ENCODE measurements at regions not wholly inside any gene's neighbourhood (a gene's known extent, or its start where the extent isn't known, plus 50 kb on each side); places are given as distances from the start of the nearest gene placed in this dataset.
A peak's percentile ranks its signal among the peaks of the same experiment; 100 is the strongest.
"Not testable (repeated sequence)": the region's sequence is repeated elsewhere in the genome, so short reads cannot be mapped to it uniquely, and the experiment has no call there.

DNA sequence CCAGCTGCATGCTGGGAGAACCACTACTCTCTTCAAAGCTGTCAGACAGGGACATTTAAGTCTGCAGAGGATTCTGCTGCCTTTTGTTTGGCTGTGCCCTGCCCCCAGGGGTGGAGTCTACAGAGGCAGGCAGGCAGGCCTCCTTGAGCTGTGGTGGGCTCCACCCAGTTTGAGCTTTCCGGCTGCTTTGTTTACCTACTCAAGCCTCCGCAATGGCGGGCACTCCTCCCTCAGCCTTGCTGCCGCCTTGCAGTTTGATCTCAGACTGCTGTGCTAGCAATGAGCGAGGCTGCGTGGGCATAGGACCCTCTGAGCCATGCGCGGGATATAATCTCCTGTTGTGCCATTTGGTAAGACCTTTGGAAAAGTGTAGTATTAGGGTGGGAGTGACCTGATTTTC is 581.1 kb upstream of the LCORL start:
- not testable (repeated sequence) for DNase-seq

DNA sequence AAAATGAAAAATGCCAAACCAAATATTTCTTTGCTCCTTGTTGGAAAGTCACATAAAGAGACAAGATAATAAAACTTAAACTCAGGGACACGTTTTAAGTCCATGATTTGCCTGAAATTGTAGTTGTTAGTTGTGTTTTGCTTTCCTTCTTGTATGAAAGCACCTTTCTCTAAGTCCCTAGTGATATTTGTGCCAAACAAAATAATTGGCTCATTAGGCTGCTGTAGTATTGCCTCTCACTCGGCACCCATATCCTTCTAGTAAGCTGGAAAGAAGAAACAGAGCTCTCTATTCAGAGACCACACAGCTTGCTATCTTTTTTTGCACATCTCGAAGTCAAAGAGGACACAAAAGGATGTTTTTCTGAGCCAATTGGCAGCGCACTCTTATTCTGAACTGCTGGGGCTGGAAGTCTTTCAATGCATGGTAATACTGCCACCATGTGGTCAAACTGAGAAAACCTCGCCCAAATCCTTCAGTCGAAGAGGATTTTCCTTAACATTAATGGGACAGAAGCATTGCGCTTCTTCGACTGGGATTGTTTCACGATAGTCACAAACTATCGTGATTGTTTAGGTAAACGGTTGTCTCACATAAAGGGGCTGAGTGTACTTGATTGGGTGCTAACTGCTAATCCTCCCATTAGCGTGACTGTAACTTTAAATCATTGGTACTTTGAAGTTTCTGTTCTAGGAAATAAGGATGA is 571.9 kb upstream of the LCORL start:
- peak; percentile 84 for DNase-seq

DNA sequence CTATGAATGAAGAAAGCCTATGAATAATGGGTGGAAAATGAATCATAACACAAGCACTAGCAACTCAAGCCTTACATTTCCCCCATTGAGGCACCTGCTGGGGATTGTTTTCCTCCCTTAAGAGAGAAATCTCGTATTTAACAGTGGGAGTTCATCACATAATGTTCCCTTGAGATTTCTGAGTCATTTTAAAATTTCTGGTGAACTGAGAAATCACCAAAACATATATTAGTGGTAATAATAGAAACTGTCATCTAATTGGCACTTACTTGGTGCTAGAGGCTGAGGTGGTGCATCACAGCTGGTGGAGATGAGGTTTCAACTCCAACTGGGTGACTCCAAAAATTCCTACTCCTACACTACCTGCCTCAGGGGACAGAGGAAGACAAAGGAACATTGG is 561.3 kb upstream of the LCORL start:
- DNase-seq = no peak

DNA sequence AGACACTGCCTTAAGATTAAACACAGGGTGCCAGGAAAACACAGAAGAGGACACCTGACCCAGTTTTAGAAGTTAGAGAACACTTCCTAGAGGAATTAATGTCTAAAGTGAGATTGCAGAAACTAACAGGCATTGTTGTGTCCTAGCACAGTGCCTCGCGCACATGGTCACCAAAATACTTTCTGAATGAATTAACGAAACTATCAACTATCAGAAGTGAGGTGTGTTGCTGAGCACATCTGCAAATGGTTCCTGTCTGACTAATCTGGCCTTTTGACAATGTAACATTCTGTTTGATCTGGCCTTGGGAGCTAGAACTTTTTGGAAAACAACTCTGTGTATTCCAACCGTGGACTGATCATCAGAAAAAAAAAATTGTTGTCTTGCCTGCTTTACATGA is 556.8 kb upstream of the LCORL start:
- DNase-seq = no peak

DNA sequence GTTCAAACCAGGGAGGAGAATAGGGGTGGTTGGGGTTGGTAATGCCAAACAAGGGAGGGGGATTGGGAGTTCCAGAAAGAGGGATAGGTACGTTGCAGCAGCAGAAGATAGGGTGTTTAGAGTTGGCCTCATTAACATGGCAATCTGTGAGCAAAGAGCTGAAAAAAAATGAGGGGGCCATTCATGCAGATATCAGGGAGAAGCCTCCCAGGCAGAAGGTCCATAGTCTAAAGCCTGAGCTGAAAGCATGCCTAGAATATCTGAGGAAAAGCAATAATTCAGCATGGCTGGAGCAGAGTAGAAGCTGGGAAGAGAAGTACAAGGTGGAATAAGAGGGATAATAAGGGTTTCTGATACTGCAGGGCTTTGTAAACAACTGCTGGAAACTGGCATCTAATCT is 550.9 kb upstream of the LCORL start:
- no peak for DNase-seq

DNA sequence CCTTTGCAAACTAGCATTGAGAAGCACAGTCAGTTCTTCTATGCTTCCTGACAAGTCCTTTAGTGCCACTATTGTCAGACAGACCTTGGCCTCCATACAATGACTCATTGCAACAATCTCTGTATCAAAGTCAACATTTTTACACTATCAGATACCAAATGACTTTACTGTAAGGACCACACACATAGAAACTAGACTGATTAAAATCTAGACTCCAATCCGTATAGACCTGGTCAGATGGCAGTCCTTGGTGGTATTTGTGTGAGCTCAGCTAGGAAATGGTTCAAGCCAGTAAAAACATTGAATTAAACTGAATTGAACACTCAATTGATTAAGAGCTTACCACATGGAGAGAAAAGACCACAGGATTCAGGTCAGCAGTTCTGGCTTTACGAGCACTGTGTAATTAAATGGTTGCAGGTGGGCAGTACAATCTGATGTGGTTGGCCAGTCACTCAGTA is 549.8 kb upstream of the LCORL start:
- DNase-seq = no peak

DNA sequence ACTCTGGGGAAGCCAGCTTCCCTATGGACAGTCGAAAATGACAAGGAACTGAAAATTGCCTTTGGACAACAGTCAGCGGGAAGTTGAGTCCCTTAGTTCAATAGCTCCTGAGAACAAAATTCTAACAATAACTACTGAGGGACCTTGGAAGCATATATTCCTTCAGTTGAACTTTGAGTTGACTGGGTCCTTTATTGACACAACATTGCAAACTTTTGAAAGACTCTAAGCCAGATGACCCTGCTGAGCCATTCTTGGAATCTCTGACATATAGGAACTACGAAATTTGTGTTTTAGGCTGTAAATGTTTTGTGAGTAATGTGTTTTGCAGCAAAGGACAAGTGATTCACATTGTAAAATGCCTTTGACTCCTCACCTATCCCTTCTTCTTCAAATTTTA is 548.8 kb upstream of the LCORL start:
- no peak for DNase-seq

DNA sequence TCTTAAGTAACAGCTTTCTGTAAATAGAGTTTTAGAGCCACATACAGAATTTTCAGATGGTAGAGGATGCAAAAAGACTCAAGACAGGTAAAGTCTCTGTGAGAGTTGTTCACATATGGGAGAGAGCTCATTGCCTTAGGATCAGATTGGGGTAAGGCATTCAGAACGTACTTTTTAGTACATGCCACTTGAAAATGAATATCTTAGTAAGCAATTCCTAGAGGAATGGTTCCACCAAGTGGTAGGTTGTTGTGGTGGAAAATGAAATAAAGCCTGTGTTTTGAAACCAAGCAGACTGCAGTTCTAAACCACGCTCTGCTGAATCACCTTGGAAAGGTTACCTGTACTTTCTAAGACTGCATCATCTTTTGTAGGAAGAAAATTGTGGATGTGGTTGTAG is 547.0 kb upstream of the LCORL start:
- peak; percentile 8 for DNase-seq

DNA sequence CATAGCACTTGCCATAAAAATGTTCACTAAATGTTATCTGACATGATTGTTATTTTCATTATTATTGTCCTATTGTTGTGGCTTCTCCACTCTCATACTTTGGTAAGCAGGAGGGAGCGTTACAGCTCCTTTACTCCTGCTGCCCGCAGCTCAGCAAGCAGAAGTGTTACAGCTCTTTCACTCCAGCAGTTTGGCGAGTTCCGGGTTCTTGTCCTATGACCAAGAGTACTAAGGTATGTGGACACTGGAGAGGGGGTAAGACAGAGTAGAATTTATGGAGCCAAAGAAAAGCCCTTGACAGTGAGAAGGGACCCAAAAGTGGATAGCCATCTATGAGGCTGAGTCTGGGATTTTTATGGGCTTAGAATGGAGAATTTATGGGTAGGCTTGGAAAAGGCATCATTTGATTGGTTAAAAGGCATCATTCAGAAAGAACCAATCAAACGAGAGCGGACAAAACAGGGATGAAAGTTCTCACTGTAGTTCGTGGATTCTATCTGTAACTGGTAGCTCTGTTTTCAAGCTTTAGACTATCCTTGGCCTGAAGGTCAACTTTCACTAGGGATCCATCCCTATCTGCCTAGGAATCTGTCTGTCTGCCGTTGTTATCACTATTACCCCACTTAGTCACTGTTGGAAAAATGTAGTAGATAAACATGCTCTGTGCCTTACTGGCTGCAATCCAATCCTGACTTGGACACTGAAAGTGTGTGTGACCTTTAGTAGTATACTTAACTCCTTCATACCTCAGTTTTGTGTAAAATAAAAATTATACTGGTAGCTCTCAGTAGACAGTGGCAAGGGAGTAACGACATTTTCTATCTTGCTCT is 545.6 kb upstream of the LCORL start:
- no peak for DNase-seq

DNA sequence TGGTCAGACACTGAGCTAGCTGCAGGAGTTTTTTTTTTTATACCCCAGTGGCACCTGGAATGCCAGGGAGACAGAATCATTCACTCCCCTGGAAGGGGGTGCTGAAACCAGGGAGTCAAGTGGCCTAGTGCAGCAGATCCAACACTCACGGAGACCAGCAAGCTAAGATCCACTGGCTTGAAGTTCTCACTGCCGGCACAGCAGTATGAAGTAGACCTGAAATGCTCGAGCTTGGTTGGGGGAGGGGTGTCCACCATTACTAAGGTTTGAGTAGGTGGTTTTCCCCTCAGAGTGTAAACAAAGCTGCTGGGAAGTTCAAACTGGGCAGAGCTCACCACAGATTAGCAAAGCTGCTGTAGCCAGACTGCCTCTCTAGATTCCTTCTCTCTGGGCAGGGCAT is 537.9 kb upstream of the LCORL start:
- no peak for DNase-seq

DNA sequence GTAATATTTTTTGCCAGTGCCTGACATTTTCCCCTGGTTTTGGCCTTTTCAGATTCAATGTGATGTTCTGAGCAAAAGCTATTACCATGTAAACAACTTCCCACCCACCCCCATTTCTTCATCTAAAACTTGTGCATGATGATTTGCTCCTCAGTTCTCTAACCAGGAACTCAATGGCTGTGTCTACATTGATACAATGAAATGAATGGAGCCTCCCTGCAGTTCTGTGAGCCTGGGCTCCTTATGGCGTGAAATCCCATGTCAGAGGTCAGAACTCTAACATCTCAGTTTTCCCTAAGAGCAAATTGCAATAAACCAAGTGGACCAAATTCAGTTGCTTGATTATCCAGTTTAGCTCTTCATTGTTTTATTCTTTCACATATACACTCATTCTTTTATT is 534.8 kb upstream of the LCORL start:
- DNase-seq = no peak

DNA sequence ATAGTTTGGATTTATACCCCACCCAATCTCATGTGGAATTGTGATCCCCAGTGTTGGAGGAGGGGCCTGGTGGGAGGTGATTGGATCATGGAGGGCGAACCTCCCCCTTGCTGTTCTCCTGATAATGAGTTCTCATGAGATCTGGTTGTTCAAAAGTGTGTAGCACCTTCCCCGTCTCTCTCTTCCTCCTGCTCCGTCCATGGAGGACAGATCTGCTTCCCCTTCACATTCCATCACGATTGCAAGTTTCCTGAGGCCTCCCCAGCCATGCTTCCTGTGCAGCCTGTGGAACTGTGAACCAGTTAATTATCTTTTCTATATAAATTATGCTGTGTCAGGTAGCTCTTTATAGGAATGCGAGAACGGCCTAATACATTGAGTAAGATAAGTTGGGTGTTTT is 518.8 kb upstream of the LCORL start:
- DNase-seq = no peak

DNA sequence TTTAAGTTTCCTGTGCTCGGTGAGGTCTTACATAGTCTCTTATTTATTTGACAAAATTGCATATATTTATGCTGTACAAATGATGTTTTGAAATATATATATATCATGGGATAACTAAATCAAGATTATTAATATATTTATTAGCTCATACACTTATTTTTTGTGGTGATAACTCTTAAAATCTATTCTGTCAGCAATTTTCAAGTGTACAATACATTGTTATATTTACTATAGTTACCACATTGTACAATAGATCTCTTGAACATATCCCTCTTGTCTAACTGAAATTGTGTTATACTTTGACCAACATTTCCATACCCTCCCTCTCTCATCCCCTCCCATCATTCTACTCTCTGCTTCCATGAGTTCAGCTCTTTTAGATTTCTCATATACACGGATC is 516.6 kb upstream of the LCORL start:
- DNase-seq = no peak

DNA sequence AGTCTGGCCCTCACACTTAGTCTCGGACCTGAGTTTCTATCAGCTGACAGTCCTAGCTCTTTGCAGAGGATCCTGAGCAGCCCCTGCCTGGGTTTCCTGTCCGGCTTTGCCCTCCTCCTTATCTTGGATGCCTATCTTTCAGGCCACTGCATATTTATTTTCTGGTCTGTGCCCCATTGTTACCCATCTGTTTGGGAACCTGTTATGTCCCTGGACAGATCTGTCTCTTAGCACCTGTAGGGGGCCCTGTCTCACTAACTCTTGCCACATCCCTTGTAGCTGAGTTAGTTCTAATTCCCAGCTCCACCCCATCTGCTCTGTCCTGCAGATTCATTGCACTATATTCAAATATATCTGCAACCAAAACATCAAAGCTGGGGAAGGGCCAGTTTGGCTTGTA is 514.9 kb upstream of the LCORL start:
- DNase-seq = no peak

DNA sequence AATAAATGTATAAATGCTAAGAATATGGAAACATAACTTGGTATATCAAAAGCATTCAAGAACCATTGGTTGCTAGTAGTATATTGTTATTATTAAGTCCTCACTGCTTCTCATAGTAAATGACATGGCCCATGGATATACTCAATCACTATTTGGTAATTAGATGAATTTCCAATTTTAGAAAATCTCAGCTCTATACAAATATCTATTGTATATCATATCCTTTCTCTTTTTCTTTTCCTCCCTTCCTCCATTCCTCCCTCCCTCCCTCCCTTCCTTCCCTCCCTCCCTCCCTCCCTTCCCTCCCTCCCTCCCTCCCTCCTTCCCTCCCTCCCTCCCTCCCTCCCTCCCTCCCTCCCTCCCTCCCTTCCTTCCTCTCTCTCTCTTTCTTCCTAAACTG is 514.4 kb upstream of the LCORL start:
- DNase-seq = no peak

DNA sequence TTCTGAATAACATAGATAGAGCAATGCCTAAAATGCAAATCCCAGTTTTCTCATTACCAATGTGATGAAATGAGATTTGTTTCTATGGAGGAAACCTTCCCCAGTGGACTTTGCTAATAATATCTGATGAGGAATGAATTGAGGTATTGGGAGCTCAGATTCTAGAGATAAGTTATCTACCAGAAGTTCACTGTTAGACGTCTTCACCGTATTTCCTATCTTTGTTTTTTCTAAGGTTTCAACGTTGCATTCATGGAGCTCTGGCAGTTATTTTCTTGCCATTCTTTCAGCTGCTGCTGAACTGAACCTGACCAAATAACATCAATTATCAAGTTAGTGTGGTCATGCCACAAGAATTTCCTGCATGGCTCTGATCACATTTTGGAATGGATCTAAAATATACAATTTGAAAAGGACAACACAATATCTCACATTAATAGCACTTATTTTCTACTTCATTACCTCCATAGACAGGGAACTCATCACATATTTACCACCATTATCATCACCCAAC is 511.8 kb upstream of the LCORL start:
- DNase-seq = no peak

DNA sequence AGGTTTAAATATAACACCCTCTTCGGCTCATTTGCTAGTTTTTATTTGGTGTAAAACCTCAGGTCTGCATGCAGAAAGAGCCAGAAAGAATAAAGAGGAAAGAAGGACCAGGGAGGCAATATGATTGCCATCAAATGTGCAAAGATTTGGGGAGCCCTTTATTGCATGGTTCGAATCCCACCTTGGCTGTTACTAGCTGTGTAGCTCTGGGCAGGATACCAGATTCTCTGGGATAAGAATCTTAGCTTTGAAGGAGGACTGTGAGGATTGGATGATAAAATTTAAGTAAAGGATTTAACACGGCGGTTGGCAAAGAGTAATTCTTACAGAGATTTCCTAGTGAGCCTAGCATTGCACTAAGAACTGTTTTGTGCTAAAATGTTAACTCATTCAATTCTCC is 510.2 kb upstream of the LCORL start:
- DNase-seq = no peak

DNA sequence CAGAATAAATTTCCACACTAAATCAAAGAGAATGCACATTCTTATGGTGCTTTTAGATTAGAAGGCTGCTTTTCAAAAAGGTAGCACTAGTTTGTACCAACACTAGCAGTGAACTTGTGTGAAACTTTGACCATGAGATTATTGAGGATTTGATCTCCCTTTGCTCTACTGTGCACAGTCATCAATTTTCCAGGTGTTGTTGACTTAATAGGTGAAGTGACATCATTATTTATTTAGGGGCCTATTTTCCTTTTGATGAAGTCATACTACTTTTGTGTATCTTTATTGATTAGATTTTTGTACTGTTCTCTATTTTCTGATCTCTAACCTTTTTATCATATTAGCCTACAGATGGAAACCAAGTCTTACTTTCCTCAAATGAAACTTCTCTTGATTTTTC is 507.9 kb upstream of the LCORL start:
- no peak for DNase-seq

DNA sequence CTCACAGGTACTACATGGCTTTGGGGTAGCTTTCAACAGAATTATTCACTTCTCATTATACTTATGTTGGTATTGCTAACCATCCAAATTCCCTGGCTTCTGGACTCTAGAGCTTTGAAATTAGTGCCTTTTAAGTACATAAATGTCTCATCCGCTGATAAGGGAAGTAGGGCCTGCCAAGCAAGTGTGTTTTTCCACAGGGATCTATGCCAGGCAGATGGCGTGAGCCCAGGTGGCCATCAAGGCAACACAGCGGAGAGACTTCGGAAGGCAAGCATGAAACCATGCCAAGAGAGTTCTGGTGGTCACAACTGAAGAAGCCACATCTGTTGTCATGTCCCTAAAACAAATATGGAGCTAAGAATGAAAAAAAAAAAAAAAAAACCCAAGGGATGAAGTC is 503.1 kb upstream of the LCORL start:
- no peak for DNase-seq

DNA sequence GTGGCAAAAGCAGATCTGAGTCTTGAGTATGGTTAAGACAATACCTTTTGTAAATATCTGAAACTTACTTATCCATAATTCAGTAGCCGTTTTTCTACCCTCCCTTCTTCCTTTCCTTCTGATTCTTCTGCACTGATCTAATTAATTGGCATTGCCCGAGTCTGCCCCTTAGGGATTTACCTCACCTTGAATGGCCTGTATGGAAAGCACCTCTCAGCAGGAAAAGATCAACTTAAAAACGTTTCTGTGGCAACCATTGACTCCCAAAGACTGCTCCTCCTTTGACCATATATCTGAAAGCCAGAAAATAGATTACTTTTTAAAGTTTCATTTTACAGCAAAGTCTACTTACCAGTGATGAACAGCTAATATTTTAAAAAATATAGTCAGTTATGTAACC is 496.5 kb upstream of the LCORL start:
- no peak for DNase-seq

DNA sequence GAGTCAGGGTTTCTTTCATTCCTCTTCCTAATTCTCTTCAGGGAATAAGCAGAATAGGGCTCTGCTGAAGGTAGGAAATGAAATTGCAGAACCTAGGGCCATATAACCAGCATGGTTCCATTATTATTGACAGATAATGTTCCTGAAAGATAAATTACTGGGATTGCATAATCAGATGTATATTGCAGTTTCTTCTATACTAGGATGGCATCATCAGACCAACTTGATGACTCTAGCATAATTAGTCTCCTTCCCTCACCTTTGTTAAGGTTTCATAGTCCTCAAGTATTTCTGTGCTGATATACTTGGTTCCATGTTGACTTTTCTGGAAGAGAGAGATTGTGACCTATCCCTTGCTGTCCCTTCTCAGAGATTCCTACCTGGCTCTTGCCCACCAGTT is 492.3 kb upstream of the LCORL start:
- no peak for DNase-seq

DNA sequence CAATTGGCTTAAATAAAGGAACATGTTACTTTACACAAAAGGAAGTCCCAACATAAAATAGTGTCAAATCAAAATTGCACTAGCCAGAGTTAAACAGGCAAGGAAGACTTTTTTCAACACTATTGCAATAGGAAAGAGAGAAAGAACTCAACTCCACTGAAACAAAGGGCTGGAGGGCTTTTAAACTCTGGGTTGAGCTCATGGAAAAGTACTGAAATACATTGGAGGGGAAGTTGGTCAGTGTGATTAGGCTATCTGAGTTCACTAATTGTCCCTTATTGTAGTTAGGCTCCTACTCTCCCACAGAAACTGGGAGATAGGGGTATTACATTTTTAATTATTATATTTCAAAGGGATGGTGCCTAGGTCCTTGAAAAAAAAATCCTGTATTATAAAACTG is 491.2 kb upstream of the LCORL start:
- no peak for DNase-seq

DNA sequence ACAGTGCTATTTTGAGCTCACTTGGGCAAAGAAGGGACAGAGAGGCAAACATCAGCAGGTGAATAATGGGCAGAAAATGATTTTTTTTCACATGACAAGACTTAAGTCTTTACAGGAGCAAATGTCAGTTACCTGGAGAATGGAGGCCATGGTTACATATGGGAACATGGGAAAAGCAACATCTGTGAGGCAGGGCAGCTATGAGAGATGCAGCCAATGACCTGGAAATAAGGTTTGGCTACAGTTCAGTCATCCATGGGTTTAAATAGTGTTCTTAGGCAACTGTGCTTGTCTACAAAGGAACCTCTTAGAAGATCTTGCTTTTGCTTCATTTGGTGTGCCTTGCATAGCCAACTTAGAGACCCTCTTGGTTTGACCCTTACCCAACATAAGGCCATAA is 490.2 kb upstream of the LCORL start:
- no peak for DNase-seq

DNA sequence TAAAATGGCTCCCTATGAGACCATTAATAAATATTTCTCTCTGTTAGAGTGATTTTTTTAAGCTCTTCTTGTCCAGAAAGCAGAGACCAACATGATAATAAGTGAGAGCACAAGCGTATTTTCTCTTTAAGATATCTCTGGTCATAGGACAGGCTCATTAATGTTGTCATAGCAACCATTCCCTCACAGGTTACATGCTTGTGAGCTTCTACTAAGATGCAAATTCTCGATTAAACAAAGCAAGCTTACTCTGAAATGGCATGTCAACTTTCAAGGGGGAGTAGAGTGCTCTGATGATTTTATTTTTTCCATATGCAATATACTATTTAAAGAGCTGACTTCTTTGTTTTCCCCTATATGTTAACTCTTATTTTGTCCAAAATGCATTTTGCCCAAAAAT is 487.2 kb upstream of the LCORL start:
- no peak for DNase-seq

DNA sequence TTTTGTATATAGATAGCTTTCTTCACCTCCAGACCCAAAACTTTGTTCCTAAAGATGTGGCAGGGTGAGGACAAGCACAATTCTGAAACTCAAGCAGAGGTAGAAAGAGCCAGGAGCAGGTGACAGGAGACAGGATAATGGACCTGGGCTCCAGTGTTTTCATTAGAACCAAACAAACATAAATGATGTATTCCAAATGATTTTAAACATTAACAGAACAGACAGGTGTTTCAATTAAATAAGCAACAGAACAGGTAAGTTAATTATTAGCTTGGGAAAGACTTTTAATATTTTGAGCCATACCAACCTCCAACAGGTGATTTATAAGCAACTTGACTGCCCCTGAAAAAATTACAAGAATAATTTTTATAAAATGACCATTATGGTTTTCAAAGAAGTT is 459.4 kb upstream of the LCORL start:
- DNase-seq = no peak

Measured in OCI-M1 (cell line).